SK-N-DZ (cell line): ENCODE measurements at regions not wholly inside any gene's neighbourhood (a gene's known extent, or its start where the extent isn't known, plus 50 kb on each side); places are given as distances from the start of the nearest gene placed in this dataset.
"Not testable (repeated sequence)": the region's sequence is repeated elsewhere in the genome, so short reads cannot be mapped to it uniquely, and the experiment has no call there.

Experiments
- DNase-seq: peaks from one replicate; pipeline ENCODE4 v3.0.0-alpha.2; 2015; ENCODE audit warnings: low spot score

GRCh38 chr5:40353442-40353841, 326.3 kb upstream of the PTGER4 start:
- no peak for DNase-seq

GRCh38 chr5:40347981-40348725, 331.6 kb upstream of the PTGER4 start:
- no peak for DNase-seq

DNA sequence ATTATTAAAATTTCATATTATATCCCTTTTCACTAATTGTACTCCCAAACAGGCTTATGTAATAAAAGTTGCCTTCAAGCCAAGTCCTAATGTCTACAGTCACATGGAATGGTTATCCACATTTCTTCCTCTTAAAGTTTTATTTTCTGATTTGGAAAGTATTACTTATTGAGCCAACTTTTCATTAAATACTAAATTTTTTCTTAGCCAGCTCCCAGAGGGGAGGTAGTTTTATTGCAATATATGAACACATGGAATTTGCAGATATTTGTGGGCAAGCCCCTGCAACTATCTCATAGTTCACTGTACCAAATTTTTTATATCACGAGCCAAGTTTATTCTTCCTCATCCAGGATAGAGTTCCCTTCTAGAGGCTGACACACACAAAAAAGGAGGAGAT, 332.8 kb upstream of the PTGER4 start:
- DNase-seq: no peak

DNA sequence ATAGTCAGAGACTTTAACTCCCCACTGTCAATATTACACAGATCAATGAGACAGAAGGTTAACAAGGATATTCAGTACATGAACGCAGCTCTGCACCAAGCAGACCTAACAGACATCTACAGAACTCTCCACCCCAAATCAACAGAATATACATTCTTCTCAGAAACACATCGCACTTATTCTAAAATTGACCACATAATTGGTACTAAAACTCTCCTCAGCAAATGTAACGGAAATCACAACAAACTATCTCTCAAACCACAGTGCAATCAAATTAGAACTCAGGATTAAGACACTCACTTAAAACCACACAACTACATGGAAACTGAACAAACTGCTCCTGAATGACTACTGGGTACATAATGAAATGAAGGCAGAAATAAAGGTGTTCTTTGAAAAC, 341.3 kb upstream of the PTGER4 start:
- DNase-seq: not testable (repeated sequence)

GRCh38 chr5:40334242-40334635, 345.5 kb upstream of the PTGER4 start:
- DNase-seq: no peak

- DNase-seq: no peak
Observed at GRCh38 chr5:40333459-40334241, 346.1 kb upstream of the PTGER4 start.

- DNase-seq: no peak
Observed at GRCh38 chr5:40332970-40333369, 346.7 kb upstream of the PTGER4 start.

DNA sequence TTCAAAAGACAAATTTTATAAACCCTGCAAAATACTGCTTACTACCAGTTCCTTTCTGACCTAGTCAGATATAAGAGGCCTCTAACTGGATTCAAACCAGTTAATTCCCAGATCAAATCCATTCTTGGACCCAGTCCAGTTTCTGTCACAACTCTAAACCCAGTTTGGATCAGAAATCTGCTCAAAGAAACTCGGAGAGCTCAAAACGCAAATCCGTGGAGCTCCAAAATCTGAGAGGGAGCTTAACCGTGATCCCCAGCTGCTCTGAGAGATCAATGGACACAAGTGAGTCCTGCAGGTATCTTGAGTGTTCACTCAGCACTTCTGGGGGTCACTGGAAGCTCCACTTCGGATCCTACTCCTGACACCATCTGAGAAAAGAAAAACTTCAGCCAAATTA, 348.1 kb upstream of the PTGER4 start:
- DNase-seq: no peak

GRCh38 chr5:40321514-40321913, 358.2 kb upstream of the PTGER4 start:
- DNase-seq: no peak

DNA sequence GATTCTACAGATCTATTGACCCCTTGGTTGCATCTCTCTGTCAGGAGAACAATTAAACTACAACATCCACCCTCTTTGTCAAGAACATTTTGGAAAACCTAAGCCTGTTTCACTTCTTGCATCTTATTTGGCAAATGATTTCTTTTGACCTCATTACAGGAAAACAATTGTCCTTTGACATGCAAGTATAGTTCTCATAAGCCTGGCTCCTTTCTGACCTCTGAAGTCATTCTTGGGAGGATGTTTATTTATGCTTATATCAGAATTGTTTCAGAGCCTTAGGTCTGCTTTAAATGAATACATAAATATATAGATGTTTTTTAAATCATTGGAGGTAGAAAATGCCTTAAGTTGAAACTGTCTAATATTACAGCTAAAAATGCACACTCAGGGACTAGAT, 361.3 kb upstream of the PTGER4 start:
- no peak for DNase-seq

DNA sequence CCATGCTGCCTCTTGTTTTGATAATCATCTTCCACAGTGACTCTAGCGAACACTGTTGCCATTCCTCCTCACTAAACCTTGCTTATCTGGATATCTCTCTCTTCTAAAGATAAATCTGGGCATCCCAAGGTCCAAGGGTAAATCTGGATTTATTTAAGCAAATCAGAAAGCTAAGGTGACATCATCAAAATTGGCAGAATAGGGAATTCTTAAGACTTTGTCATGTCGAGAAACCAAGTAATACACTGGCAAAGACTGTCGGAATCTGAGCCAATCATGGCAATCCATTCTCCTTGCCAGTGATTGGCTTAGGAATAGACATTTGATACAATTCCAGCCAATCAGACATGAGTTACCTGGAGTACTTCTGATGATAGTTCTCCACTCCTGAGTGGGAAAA, 362.7 kb upstream of the PTGER4 start:
- no peak for DNase-seq

GRCh38 chr5:40315126-40315525, 364.6 kb upstream of the PTGER4 start:
- no peak for DNase-seq

DNA sequence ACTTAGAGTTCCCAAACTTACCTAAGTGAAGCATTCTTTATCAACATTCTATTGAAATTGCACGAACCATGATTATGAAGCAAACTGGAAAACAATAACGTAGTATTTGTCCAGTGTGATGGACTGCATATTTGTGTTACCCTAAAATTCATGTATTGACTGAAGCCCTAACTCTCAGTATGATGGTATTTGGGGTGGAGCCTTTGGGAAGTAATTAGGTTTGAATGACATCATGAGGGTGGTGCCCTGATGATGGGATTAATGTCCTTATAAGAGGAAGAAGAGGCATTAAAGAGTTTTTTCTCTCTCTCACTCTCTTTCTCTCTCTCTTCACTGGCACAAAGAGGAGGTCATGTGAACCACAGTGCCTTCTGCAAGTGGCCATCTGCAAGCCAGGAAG, 365.4 kb upstream of the PTGER4 start:
- no peak for DNase-seq

GRCh38 chr5:40312205-40312604, 367.5 kb upstream of the PTGER4 start:
- DNase-seq: no peak

DNA sequence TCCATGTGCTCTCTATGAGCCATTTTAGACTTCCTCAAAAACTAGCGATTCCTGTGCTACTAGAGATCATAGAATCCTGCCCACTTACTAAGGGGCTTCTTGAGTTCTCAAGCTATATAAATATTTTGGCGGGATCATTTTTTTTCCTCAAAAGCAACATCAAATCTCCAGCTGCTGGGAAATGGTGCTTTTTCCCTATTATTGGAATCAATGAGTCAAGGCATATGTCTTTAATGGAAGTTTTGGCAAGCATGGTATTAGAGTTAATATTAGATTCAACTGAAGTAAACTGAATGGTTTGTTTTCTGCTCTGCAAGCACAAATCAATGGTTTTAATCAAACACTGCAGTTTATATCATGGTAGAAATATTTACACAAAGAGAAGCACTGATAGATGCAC, 369.9 kb upstream of the PTGER4 start:
- no peak for DNase-seq

- DNase-seq: no peak
Observed at GRCh38 chr5:40308867-40309266, 370.8 kb upstream of the PTGER4 start.

GRCh38 chr5:40307920-40308319, 371.8 kb upstream of the PTGER4 start:
- DNase-seq: no peak

DNA sequence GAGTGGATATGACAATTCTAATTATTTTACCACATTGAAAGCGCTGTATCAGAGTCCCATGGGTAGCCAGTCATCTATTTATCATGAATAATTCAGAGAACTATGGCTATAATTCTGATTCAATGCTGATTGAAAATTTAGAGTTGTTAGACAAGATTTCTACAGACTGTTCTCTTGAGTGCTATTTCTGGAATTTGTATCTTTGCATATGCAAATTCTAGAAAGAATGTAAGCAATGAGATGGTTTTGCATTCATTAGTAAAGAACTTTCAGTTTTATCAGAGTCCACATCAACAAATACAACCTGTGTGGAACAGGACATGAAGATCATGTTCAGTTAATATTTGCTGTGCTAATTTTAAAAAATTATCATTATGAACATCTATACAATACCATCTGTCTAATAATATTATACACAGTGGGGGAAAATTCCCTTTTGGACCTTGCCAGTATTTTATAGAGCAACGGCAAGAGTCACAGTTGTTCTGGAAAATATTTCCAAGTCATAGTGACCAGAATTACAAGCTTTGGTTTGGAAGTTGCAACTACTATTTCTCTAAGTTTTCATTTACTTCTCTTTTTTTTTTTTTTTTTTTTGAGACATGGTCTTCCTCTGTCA, 372.7 kb upstream of the PTGER4 start:
- no peak for DNase-seq

DNA sequence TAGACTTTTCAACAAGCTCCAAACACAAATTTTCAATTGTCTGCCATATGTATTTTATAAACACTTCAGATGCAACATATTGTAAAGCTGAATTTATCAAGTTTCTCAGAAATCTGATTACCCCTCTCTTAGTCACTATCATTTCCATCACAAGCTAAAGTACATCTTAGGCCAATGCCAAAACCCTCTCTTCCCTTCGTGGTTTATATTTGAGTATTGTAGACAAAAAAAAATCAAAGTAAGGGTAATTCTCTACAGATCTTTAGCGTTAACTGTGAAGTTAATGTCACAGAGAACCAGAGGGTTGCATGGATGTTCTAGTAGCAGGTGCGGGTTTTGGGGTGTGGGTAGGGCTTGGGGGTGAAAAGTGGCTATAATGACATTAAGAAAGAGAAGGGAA, 387.7 kb upstream of the PTGER4 start:
- DNase-seq: no peak

DNA sequence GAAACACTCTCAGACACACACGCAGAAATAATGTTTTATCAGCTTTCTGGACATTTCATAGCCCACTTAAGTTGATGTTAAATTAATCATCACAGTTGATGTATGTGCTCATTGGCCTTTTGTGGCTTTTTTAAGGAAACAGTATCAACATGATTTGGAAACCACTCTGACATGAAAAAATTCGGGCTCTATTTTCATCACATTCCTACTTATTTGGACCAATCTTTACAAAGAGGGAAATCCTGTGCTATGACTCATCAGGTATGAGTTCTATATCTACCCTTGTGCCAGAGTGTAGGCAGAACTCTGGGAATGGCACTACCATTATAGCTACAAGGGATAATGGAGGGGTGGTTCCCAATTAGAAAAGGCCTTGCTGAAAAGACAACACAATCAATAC, 388.4 kb upstream of the PTGER4 start:
- no peak for DNase-seq

DNA sequence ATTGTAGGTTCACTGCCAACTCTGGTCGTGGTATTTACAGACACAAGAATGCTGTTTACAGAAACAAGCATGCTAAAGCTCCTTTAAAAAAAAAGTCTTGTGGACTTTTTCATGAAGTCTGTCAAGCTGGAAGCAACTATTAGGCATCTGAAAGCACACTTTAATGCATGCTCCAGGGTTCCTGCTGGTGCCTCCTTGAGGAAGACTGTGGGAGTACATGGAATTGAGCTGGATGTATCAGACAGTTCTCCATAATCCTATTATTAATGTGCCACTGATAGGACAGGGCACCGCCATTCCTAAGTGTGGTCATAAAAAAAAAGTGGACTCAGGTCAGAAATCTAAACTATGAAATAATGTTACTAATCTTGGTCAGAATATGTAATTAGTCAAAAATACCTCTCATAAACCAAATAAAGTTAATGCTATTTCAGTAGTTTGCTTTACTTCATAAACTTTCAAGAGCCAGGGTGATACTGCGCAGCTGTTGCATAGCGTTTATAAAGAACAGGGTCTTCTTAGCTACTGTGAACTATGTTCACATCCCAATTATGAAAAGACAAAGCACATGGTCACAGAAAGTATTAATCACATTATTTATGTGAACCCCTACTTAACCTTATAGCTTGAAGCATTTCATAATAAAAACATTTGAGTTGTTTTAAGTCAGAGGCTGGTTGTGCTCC, 390.8 kb upstream of the PTGER4 start:
- DNase-seq: no peak

GRCh38 chr5:40284863-40285262, 394.9 kb upstream of the PTGER4 start:
- no peak for DNase-seq
